ENCODE measurements at regions not wholly inside any gene's neighbourhood (a gene's known extent, or its start where the extent isn't known, plus 50 kb on each side); places are given as distances from the start of the nearest gene placed in this dataset.
"Not testable (repeated sequence)": the region's sequence is repeated elsewhere in the genome, so short reads cannot be mapped to it uniquely, and the experiment has no call there.

DNA sequence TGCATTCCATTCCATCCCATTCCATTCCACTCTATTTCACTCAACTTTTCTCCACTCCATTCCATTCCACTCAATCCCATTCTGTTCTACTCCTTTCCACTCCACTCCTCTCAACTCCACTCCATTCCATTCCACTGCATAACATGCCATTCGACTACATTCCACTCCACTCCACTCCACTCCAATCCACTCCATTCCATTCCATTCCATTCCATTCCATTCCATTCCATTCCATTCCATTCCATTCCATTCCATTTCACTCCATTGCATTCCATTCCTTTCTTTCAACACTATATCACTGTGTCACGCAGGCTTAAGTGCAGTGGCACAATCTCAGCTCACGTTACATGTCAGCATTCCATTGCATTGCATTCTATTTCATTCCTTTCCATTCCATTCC is 1430.4 kb downstream of the TSPY10 start:
- H3K4me1 ChIP-seq (ENCODE audit: insufficient read depth, low read length, poor library complexity, severe bottlenecking); intact Hi-C loops (cut with micrococcal nuclease; ENCODE audit: unreplicated experiment); DNase-seq (ENCODE audit: low spot score); H3K4me3 ChIP-seq (ENCODE audit: low read depth, low read length, poor library complexity, severe bottlenecking); H3K9me3 ChIP-seq (ENCODE audit: low read length); H3K9me2 ChIP-seq (ENCODE audit: insufficient read depth, low read length); H3K36me3 ChIP-seq (ENCODE audit: insufficient read depth, low read length); BruUV-seq (replicated peaks); CTCF ChIA-PET (ENCODE audit: unreplicated experiment); H3K27ac ChIP-seq (ENCODE audit: low read depth, low read length, poor library complexity, severe bottlenecking); H4K20me1 ChIP-seq (ENCODE audit: insufficient read depth, low read length); H3K4me2 ChIP-seq (ENCODE audit: low read length); H2AFZ ChIP-seq (ENCODE audit: low read length); POLR2A ChIA-PET; H3K79me2 ChIP-seq (ENCODE audit: insufficient read depth, low read depth, low read length): not testable (repeated sequence)

DNA sequence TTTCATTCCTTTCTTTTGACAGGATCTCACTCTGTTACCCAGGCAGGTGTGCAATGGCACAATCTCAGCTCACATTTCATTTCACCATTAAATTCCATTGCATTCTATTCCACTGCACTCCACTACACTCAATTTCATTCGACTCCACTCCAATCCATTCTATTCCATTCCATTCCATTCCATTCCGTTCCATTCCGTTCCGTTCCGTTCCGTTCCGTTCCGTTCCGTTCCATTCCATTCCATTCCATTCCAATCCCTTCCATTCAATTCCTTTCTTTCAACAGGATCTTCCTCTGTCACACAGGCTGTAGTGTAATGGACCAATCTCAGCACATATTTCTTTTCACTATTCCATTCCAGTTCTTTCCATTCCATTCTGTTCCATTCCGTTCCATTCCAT is 1445.7 kb downstream of the TSPY10 start:
- TF ChIP-seq EZH2phosphoT487 (IDR thresholded peaks at IDR 0.05; ENCODE audit: borderline replicate concordance, low read depth, low read length) = no peak
- ChIA-PET POLR2A (no interaction called here), CTCF (ENCODE audit: unreplicated experiment) (no interaction called here)
- no peaks in the 10 kb centered on the region for H4K20me1 ChIP-seq (ENCODE audit: insufficient read depth, low read length)
- no TSS peak for BruUV-seq (replicated peaks)
- no peak overlapping the region for H3K27ac ChIP-seq (ENCODE audit: low read depth, low read length, poor library complexity, severe bottlenecking)
- no peak overlapping the region for H3K4me2 ChIP-seq (ENCODE audit: low read length)
- DNase-seq (ENCODE audit: low spot score) = no peak
- no peak overlapping the region for H2AFZ ChIP-seq (ENCODE audit: low read length)
- 0 out of 2 replicates have a peak, but pooled peaks cover 3% of the 10 kb centered on the region for H3K9me3 ChIP-seq (ENCODE audit: low read length)
- no peaks in the 10 kb centered on the region for H3K36me3 ChIP-seq (ENCODE audit: insufficient read depth, low read length)
- H3K9me2 ChIP-seq (ENCODE audit: insufficient read depth, low read length) = no peaks in the 10 kb centered on the region
- intact Hi-C loops (cut with micrococcal nuclease; ENCODE audit: unreplicated experiment) = no loop called here
- H3K79me2 ChIP-seq (ENCODE audit: insufficient read depth, low read depth, low read length) = no peaks in the 10 kb centered on the region
- no peak overlapping the region for H3K4me3 ChIP-seq (ENCODE audit: low read depth, low read length, poor library complexity, severe bottlenecking)
- H3K4me1 ChIP-seq (ENCODE audit: insufficient read depth, low read length, poor library complexity, severe bottlenecking) = no peaks in the 10 kb centered on the region

GRCh38 chrY:10986655-10987054 is 1459.0 kb downstream of the TSPY10 start:
- H3K9me3 ChIP-seq (ENCODE audit: low read length) = peaks cover 8% of the 10 kb centered on the region; the same call in 1 of the 2 replicates
- CTCF ChIA-PET (ENCODE audit: unreplicated experiment) = no interaction called here

More at GRCh38 chrY:10986655-10987054, 1459.0 kb downstream of the TSPY10 start:
- no TSS peak for BruUV-seq (replicated peaks)
- intact Hi-C loops (cut with micrococcal nuclease; ENCODE audit: unreplicated experiment) = no loop called here
- Histone ChIP-seq H3K4me3 (ENCODE audit: low read depth, low read length, poor library complexity, severe bottlenecking) (no peak overlapping the region), H3K27ac (ENCODE audit: low read depth, low read length, poor library complexity, severe bottlenecking) (no peak overlapping the region), H3K4me1 (ENCODE audit: insufficient read depth, low read length, poor library complexity, severe bottlenecking) (no peaks in the 10 kb centered on the region), H4K20me1 (ENCODE audit: insufficient read depth, low read length) (no peaks in the 10 kb centered on the region), H2AFZ (ENCODE audit: low read length) (no peak overlapping the region), H3K36me3 (ENCODE audit: insufficient read depth, low read length) (no peaks in the 10 kb centered on the region), H3K4me2 (ENCODE audit: low read length) (no peak overlapping the region), H3K79me2 (ENCODE audit: insufficient read depth, low read depth, low read length) (no peaks in the 10 kb centered on the region), H3K9me2 (ENCODE audit: insufficient read depth, low read length) (no peaks in the 10 kb centered on the region)
- TF ChIP-seq EZH2phosphoT487 (IDR thresholded peaks at IDR 0.05; ENCODE audit: borderline replicate concordance, low read depth, low read length) (no peak), CTCF (conservative IDR thresholded peaks at IDR 0.05; ENCODE audit: low read length) (no peak)
- POLR2A ChIA-PET = no interaction called here
- no peak for DNase-seq (ENCODE audit: low spot score)
